K562 (cell line): ENCODE measurements at regions not wholly inside any gene's neighbourhood (a gene's known extent, or its start where the extent isn't known, plus 50 kb on each side); places are given as distances from the start of the nearest gene placed in this dataset.

Experiments
- EP300 ChIP-seq: IDR thresholded peaks from 2 replicates; pipeline ENCODE4 v1.6.1; 2012; ENCODE audit warnings: low read length, improper control_type of control experiment
- GABPB1 ChIP-seq: sonication (generic); formaldehyde crosslinking; IDR thresholded peaks from 2 replicates; pipeline ENCODE4 v1.8.0; 2022; ENCODE audit warnings: mild to moderate bottlenecking, missing genetic modification reagents
- PCBP2 ChIP-seq: fragments of 200-400 bp; formaldehyde crosslinking; IDR thresholded peaks from 2 replicates; pipeline ENCODE4 v1.6.1; 2018; ENCODE audit warnings: low read length, low read depth, mild to moderate bottlenecking, moderate library complexity; ENCODE audit not compliant: poor library complexity, severe bottlenecking
- TGIF2 ChIP-seq: sonication (generic); formaldehyde crosslinking; IDR thresholded peaks from 2 replicates; pipeline ENCODE4 v1.8.1; 2022; ENCODE audit warnings: mild to moderate bottlenecking, missing genetic modification reagents, moderate library complexity
- TF ChIP-seq, protein P1 (sequence below), 3 experiments: IDR thresholded peaks in 2 of 3; conservative IDR thresholded peaks in 1 of 3; 2 replicates each; pipeline ENCODE4 v1.5.1; 2011 to 2012; ENCODE audit warnings: low read length in 3 of 3, mild to moderate bottlenecking in 3 of 3, control low read depth in 2 of 3, improper control_type of control experiment in 1 of 3, inconsistent platforms in 1 of 3, low read depth in 1 of 3, mixed read lengths in 1 of 3, moderate library complexity in 1 of 3; ENCODE audit not compliant: insufficient read depth in 2 of 3

DNA sequence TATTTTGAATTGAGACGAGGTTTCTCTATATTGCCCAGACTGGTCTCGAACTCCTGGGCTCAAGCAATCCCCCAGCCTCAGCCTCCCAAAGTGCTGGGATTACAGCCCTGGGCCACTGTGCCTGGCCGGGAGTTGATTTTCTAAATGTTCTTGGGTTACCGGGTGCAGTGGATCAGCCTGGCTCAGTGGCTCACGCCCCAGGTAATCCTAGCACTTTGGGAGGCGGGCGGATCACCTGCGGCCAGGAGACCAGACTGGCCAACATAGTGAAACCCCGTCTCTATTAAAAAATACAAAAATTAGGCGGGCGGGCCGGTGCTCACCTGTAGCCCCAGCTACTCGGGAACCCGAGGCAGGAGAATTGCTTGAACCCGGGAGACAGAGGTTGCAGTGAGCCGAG is 106.9 kb upstream of the LARP1 start:
- TF ChIP-seq TGIF2 (CRISPR knock-in tag) (no peak), EP300 (no peak), GABPB1 (CRISPR knock-in tag) (no peak), PCBP2 (no peak)
- TF ChIP-seq, protein P1, sequence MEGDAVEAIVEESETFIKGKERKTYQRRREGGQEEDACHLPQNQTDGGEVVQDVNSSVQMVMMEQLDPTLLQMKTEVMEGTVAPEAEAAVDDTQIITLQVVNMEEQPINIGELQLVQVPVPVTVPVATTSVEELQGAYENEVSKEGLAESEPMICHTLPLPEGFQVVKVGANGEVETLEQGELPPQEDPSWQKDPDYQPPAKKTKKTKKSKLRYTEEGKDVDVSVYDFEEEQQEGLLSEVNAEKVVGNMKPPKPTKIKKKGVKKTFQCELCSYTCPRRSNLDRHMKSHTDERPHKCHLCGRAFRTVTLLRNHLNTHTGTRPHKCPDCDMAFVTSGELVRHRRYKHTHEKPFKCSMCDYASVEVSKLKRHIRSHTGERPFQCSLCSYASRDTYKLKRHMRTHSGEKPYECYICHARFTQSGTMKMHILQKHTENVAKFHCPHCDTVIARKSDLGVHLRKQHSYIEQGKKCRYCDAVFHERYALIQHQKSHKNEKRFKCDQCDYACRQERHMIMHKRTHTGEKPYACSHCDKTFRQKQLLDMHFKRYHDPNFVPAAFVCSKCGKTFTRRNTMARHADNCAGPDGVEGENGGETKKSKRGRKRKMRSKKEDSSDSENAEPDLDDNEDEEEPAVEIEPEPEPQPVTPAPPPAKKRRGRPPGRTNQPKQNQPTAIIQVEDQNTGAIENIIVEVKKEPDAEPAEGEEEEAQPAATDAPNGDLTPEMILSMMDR (IDR thresholded peaks at IDR 0.05 in 2 of 3, conservative IDR thresholded peaks at IDR 0.05 in 1 of 3; ENCODE audit: insufficient read depth in 2 of 3, low read depth in 1 of 3, low read length in 3 of 3): no peak
